Glutamatergic neuron (in vitro differentiated cells): ENCODE measurements at regions not wholly inside any gene's neighbourhood (a gene's known extent, or its start where the extent isn't known, plus 50 kb on each side); places are given as distances from the start of the nearest gene placed in this dataset.

ENCODE experiments used
- DNase-seq: peaks from one replicate; pipeline ENCODE4 v3.0.0; 2022
- H3K27ac Mint-ChIP-seq: one replicate; pipeline ENCODE4 v1.8.0; 2020; ENCODE audit warnings: mild to moderate bottlenecking, mixed read lengths, inconsistent platforms; ENCODE audit not compliant: unreplicated experiment
- H3K27me3 Mint-ChIP-seq: one replicate; pipeline ENCODE4 v1.8.0; 2020; ENCODE audit warnings: mild to moderate bottlenecking, moderate library complexity, mixed read lengths, inconsistent platforms; ENCODE audit not compliant: unreplicated experiment
- H3K36me3 Mint-ChIP-seq: one replicate; pipeline ENCODE4 v1.8.0; 2020; ENCODE audit warnings: mild to moderate bottlenecking, mixed read lengths, inconsistent platforms; ENCODE audit not compliant: unreplicated experiment
- H3K4me1 Mint-ChIP-seq: one replicate; pipeline ENCODE4 v1.8.0; 2020; ENCODE audit warnings: mild to moderate bottlenecking, low read depth, mixed read lengths, inconsistent platforms; ENCODE audit not compliant: unreplicated experiment
- H3K4me3 Mint-ChIP-seq: one replicate; pipeline ENCODE4 v1.8.0; 2020; ENCODE audit warnings: mild to moderate bottlenecking, mixed read lengths, inconsistent platforms; ENCODE audit not compliant: unreplicated experiment
- H3K9me3 Mint-ChIP-seq: one replicate; pipeline ENCODE4 v1.8.0; 2020; ENCODE audit warnings: mild to moderate bottlenecking, moderate library complexity, mixed read lengths, inconsistent platforms; ENCODE audit not compliant: unreplicated experiment
- TF ChIP-seq, protein P1 (sequence below): fragments of 200-600 bp; sonication (generic); IDR thresholded peaks from one replicate; pipeline ENCODE4 v1.5.0; 2021; ENCODE audit not compliant: partially characterized antibody, unreplicated experiment

GRCh38 chr22:48453751-48454485, 1373.8 kb downstream of the BRD1 start:
- Mint-ChIP-seq H3K4me3 (no peak overlapping the region), H3K36me3 (no peaks in the 10 kb centered on the region), H3K9me3 (peaks cover 8% of the 10 kb centered on the region), H3K27me3 (peaks cover 5% of the 10 kb centered on the region), H3K27ac (no peak overlapping the region), H3K4me1 (no peaks in the 10 kb centered on the region)
- TF ChIP-seq, protein P1, sequence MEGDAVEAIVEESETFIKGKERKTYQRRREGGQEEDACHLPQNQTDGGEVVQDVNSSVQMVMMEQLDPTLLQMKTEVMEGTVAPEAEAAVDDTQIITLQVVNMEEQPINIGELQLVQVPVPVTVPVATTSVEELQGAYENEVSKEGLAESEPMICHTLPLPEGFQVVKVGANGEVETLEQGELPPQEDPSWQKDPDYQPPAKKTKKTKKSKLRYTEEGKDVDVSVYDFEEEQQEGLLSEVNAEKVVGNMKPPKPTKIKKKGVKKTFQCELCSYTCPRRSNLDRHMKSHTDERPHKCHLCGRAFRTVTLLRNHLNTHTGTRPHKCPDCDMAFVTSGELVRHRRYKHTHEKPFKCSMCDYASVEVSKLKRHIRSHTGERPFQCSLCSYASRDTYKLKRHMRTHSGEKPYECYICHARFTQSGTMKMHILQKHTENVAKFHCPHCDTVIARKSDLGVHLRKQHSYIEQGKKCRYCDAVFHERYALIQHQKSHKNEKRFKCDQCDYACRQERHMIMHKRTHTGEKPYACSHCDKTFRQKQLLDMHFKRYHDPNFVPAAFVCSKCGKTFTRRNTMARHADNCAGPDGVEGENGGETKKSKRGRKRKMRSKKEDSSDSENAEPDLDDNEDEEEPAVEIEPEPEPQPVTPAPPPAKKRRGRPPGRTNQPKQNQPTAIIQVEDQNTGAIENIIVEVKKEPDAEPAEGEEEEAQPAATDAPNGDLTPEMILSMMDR: no peak
- no peak for DNase-seq

DNA sequence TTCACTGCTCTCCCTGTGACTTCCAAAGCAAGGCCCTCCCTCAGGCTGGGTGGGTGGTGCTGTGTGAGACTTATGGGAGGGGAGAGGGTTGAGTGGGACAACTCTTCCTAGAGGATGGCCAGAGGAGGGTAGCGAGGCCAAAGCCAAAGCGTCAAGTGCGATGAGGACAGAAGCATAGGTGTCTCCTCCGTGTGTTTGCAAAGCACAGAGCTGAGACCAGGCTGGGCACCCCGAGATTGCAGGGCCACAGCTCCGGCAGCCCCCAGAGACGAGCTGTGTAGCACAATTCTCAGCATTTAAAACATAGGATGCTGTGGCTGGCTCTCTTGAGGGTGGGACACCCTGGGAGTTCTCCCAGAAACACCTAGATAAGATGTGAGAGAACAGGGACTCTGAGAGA, 1374.5 kb downstream of the BRD1 start:
- Mint-ChIP-seq H3K4me1 (no peaks in the 10 kb centered on the region), H3K27me3 (peaks cover 5% of the 10 kb centered on the region), H3K4me3 (no peak overlapping the region), H3K27ac (no peak overlapping the region), H3K36me3 (no peaks in the 10 kb centered on the region), H3K9me3 (peaks cover 6% of the 10 kb centered on the region)
- TF ChIP-seq, protein P1: no peak
- DNase-seq: no peak

DNA sequence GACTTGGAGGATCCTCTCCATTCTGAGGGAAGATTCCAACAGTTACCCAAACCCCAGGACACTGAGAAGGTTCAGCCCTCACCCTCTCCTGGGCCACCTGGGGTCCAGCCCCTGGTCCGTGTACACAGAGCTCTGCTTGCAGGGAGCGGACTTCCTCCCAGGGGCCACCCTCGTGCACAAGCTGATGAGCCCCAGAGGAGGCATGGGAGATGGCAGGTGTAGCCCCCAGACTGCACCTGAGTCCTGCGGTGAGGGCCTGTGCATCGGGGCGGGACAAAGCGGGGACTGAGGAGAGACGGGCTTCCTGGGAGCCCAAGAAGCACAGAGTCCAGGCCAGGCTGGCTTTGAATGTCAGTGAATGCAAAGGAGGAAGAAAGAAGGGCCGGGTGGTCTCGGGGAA, 1374.9 kb downstream of the BRD1 start:
- Mint-ChIP-seq H3K9me3 (peaks cover 5% of the 10 kb centered on the region), H3K27me3 (peaks cover 5% of the 10 kb centered on the region), H3K4me3 (no peak overlapping the region), H3K4me1 (no peaks in the 10 kb centered on the region), H3K36me3 (no peaks in the 10 kb centered on the region), H3K27ac (no peak overlapping the region)
- DNase-seq: no peak
- TF ChIP-seq, protein P1: no peak

GRCh38 chr22:48451891-48452290, 1375.8 kb downstream of the BRD1 start:
- Mint-ChIP-seq H3K9me3 (peaks cover 2% of the 10 kb centered on the region), H3K27ac (no peak overlapping the region), H3K4me3 (no peak overlapping the region), H3K4me1 (no peaks in the 10 kb centered on the region), H3K27me3 (peaks cover 5% of the 10 kb centered on the region), H3K36me3 (no peaks in the 10 kb centered on the region)
- no peak for DNase-seq
- TF ChIP-seq, protein P1: no peak

- TF ChIP-seq, protein P1: no peak
- H3K9me3 Mint-ChIP-seq: peaks cover 2% of the 10 kb centered on the region
- no peak overlapping the region for H3K27ac Mint-ChIP-seq
- peaks cover 5% of the 10 kb centered on the region for H3K27me3 Mint-ChIP-seq
- H3K36me3 Mint-ChIP-seq: no peaks in the 10 kb centered on the region
- H3K4me3 Mint-ChIP-seq: no peak overlapping the region
- no peak for DNase-seq
- H3K4me1 Mint-ChIP-seq: no peaks in the 10 kb centered on the region
These were observed 1377.4 kb downstream of the BRD1 start for GRCh38 chr22:48450188-48450825.
